PC-9 (cell line): ENCODE measurements at regions not wholly inside any gene's neighbourhood (a gene's known extent, or its start where the extent isn't known, plus 50 kb on each side); places are given as distances from the start of the nearest gene placed in this dataset.

Source experiments
- BruUV-seq: library from RNA; stranded (reverse); fragments of 400-500 nt; replicated peaks from 2 replicates; lab custom pipeline; 2021; lab: Mats Ljungman, UMichigan
- CTCF ChIA-PET: fragments of 300-600 bp; sonication (Branson Sonifier 250); formaldehyde crosslinking; loops from one replicate; lab custom pipeline; 2022; ENCODE audit warnings: antibody characterized with exemption; lab: Charles Lee
- POLR2A ChIA-PET: fragments of 300-600 bp; sonication (Branson Sonifier 250); formaldehyde crosslinking; loops from one replicate; lab custom pipeline; 2022; ENCODE audit warnings: antibody characterized with exemption; ENCODE audit not compliant: unreplicated experiment; lab: Charles Lee
- DNase-seq, 2 experiments: peaks; one replicate each; pipeline versions ENCODE4 v3.0.0 to v3.0.0-alpha.2; 2015 to 2022; ENCODE audit warnings: mixed read lengths in 1 of 2
- H2AFZ ChIP-seq: fragments of 200-600 bp; sonication (generic); 2 replicates; pipeline ENCODE4 v1.8.1; 2017; ENCODE audit warnings: antibody characterized with exemption
- H3F3A ChIP-seq: fragments of 200-600 bp; sonication (generic); 2 replicates; pipeline ENCODE4 v1.8.1; 2017; ENCODE audit warnings: antibody characterized with exemption, mild to moderate bottlenecking, low read depth; ENCODE audit not compliant: insufficient read depth
- H3K27ac ChIP-seq: fragments of 200-600 bp; sonication (generic); 2 replicates; pipeline ENCODE4 v1.6.1; 2016; ENCODE audit warnings: mixed run types
- H3K27me3 ChIP-seq: fragments of 200-600 bp; sonication (generic); 2 replicates; pipeline ENCODE4 v1.6.1; 2016; ENCODE audit warnings: low read depth, mixed run types; ENCODE audit not compliant: insufficient read depth
- H3K36me3 ChIP-seq: fragments of 200-600 bp; sonication (generic); 2 replicates; pipeline ENCODE4 v1.6.1; 2016; ENCODE audit warnings: low read depth, mixed run types
- H3K4me1 ChIP-seq: fragments of 200-600 bp; sonication (generic); replicated peaks from 2 replicates; pipeline ENCODE4 v1.6.1; 2016; ENCODE audit warnings: mixed run types; ENCODE audit not compliant: insufficient read depth
- H3K4me2 ChIP-seq: fragments of 200-600 bp; sonication (generic); 2 replicates; pipeline ENCODE4 v1.6.1; 2017; ENCODE audit warnings: mixed run types
- H3K4me3 ChIP-seq: fragments of 200-600 bp; sonication (generic); 2 replicates; pipeline ENCODE4 v1.6.1; 2016; ENCODE audit warnings: mixed run types
- H3K79me2 ChIP-seq: fragments of 200-600 bp; sonication (generic); 2 replicates; pipeline ENCODE4 v1.6.1; 2017; ENCODE audit warnings: low read depth, mixed run types
- H3K9me2 ChIP-seq: fragments of 200-600 bp; sonication (generic); 2 replicates; pipeline ENCODE4 v1.8.1; 2017; ENCODE audit warnings: mild to moderate bottlenecking; ENCODE audit not compliant: insufficient read depth
- H3K9me3 ChIP-seq: fragments of 200-600 bp; sonication (generic); 2 replicates; pipeline ENCODE4 v1.8.1; 2016; ENCODE audit warnings: low read depth; ENCODE audit not compliant: insufficient read depth
- H4K20me1 ChIP-seq: fragments of 200-600 bp; sonication (generic); 2 replicates; pipeline ENCODE4 v1.8.1; 2017; ENCODE audit not compliant: insufficient read depth
- EZH2 ChIP-seq: fragments of 200-600 bp; sonication (generic); IDR thresholded peaks from 2 replicates; pipeline ENCODE4 v1.8.0; 2017; ENCODE audit warnings: antibody characterized with exemption, low read depth
- intact Hi-C: fragments of 100-400 bp; cut with micrococcal nuclease; formaldehyde crosslinking; loops from one replicate; pipeline ENCODE4 v1.10.0; 2022; ENCODE audit not compliant: unreplicated experiment
- TF ChIP-seq, protein P1 (sequence below): fragments of 200-600 bp; sonication (generic); conservative IDR thresholded peaks from 2 replicates; pipeline ENCODE4 v1.6.1; 2017; ENCODE audit warnings: mixed run types, antibody characterized with exemption, mild to moderate bottlenecking, moderate library complexity

DNA sequence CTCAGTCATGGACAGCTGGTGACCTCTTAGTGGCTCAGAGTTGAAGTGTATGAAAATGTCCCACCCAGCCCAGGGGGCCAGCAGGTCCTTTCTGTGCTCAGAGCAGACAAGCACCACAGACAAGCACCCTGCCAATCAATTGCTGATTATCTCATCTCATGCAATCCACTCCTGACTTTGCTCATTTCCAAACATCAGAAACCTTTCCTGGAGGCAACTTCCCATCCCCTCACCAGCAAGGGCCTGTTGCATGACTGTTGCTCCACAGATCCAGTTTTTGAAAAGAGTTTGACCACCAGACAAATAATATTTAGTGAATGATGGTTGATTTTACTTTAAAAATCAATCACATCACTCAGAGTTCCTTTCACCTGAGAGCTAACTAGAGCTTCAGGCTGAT, 397.3 kb upstream of the KLF4 start:
- BruUV-seq, result no TSS peak
- CTCF ChIA-PET, result no interaction called here
- intact Hi-C loops, result no loop called here

DNA sequence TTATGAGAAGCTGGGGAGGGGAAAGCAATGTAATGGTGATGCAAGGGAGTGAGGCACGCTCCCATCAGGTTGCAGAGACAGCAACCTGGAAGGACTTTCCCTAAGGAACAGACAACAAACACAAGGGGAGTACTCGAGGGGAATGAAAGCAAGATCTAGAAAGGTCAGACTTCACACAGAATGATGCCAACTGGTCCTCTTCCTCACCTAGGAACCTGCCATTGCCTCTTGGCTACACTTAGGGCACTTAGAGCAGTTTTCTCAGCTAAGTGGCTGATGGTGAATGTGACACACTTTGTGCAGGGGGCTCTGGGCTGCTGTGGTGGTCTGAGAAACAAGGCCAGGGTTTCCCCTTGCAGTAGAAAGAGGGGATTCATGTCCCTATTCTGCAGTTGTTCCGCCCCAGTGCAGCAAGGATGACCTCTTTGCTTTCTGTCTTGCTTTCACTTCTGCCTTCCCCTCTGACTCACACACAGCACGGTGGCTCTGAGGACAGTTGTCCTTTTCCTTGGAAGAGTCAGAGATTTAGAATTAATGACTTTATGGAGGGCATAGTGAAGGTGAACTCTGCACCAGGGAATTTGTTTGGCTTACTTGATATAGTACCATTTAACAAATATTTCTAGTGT, 394.0 kb upstream of the KLF4 start:
- H3K4me1 ChIP-seq, result peaks cover 13% of the 10 kb centered on the region
- no peak overlapping the region for H3K27ac ChIP-seq
- no peak for TF ChIP-seq EZH2
- TF ChIP-seq, protein P1, sequence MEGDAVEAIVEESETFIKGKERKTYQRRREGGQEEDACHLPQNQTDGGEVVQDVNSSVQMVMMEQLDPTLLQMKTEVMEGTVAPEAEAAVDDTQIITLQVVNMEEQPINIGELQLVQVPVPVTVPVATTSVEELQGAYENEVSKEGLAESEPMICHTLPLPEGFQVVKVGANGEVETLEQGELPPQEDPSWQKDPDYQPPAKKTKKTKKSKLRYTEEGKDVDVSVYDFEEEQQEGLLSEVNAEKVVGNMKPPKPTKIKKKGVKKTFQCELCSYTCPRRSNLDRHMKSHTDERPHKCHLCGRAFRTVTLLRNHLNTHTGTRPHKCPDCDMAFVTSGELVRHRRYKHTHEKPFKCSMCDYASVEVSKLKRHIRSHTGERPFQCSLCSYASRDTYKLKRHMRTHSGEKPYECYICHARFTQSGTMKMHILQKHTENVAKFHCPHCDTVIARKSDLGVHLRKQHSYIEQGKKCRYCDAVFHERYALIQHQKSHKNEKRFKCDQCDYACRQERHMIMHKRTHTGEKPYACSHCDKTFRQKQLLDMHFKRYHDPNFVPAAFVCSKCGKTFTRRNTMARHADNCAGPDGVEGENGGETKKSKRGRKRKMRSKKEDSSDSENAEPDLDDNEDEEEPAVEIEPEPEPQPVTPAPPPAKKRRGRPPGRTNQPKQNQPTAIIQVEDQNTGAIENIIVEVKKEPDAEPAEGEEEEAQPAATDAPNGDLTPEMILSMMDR, result no peak
- intact Hi-C loops, result loop anchor here (5.0 kb wide), 1 partner anchor 119 kb away; no protein-coding TSS in a partner anchor
- no peaks in the 10 kb centered on the region for H3K27me3 ChIP-seq
- no peak for DNase-seq
- ChIA-PET CTCF (no interaction called here), POLR2A (no interaction called here)
- H3K9me3 ChIP-seq, result no peaks in the 10 kb centered on the region
- no peaks in the 10 kb centered on the region for H4K20me1 ChIP-seq
- H3K9me2 ChIP-seq, result no peaks in the 10 kb centered on the region
- no peaks in the 10 kb centered on the region for H3K79me2 ChIP-seq
- H3K4me3 ChIP-seq, result no peak overlapping the region
- H3K4me2 ChIP-seq, result no peak overlapping the region
- H3F3A ChIP-seq, result no peaks in the 10 kb centered on the region
- BruUV-seq, result no TSS peak
- H3K36me3 ChIP-seq, result no peaks in the 10 kb centered on the region
- H2AFZ ChIP-seq, result no peak overlapping the region

More for the DNA sequence above, 397.3 kb upstream of the KLF4 start:
- Histone ChIP-seq H3K27ac (no peak overlapping the region), H2AFZ (no peak overlapping the region), H3K4me1 (no peaks in the 10 kb centered on the region), H4K20me1 (no peaks in the 10 kb centered on the region), H3K4me3 (no peak overlapping the region), H3F3A (no peaks in the 10 kb centered on the region), H3K4me2 (no peak overlapping the region), H3K36me3 (no peaks in the 10 kb centered on the region), H3K79me2 (no peaks in the 10 kb centered on the region), H3K9me2 (no peaks in the 10 kb centered on the region), H3K27me3 (no peaks in the 10 kb centered on the region), H3K9me3 (no peaks in the 10 kb centered on the region; the same call in 1 of the 2 replicates)
- TF ChIP-seq, protein P1, result no peak
- TF ChIP-seq EZH2, result no peak
- POLR2A ChIA-PET, result no interaction called here
- DNase-seq, result no peak

DNA sequence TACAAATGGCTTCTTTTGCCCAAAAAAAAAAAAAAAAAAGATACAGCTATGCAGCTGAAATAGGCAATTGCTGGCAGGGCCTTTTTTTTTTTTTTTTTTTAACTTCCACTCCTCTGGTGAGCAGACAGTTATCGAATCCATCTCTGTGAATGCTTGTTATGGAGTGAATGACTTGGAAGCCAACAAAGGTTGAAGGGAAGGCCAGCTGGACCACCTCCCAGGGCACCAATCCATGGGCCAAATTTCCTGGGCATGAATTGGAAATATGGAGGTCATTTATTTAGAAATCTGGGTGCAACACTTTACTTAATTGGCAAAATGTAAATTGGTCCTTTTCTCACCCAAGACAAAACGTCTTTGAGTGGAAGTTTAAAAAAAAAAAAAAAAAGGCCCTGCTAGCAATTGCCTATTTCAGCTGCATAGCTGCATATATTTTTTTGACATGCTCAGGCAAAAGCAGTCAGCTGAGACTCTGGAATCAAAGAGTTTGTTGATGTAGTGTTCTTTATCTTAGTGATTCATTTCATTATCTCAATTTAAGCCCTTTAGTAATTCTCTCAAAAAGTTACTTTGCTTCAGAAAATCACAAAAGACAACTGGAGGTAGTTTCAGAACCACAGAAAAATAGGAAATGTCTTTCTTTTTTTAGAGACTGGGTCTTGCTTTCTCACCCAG, 392.2 kb upstream of the KLF4 start:
- no peak for DNase-seq
- H3K79me2 ChIP-seq, result no peaks in the 10 kb centered on the region
- intact Hi-C loops, result loop anchor here (5.0 kb wide), 1 partner anchor 121 kb away; no protein-coding TSS in a partner anchor
- no TSS peak for BruUV-seq
- no peak overlapping the region for H2AFZ ChIP-seq
- no peak overlapping the region for H3K4me2 ChIP-seq
- no peak overlapping the region for H3K27ac ChIP-seq
- H3F3A ChIP-seq, result no peaks in the 10 kb centered on the region
- H3K36me3 ChIP-seq, result no peaks in the 10 kb centered on the region
- no peak for TF ChIP-seq EZH2
- TF ChIP-seq, protein P1, result no peak
- H3K9me2 ChIP-seq, result no peaks in the 10 kb centered on the region
- CTCF ChIA-PET, result interaction anchor here (0.6 kb wide), 1 partner anchor 28 kb away, joined by 3 read pairs; no protein-coding TSS in a partner anchor
- POLR2A ChIA-PET, result no interaction called here
- H3K9me3 ChIP-seq, result no peaks in the 10 kb centered on the region
- H3K4me3 ChIP-seq, result no peak overlapping the region
- peaks cover 13% of the 10 kb centered on the region for H3K4me1 ChIP-seq
- no peaks in the 10 kb centered on the region for H4K20me1 ChIP-seq
- H3K27me3 ChIP-seq, result no peaks in the 10 kb centered on the region
